ENCODE measurements at regions not wholly inside any gene's neighbourhood (a gene's known extent, or its start where the extent isn't known, plus 50 kb on each side); places are given as distances from the start of the nearest gene placed in this dataset.

GRCh38 chr11:15742626-15743519 lies 613.5 kb downstream of the SOX6 start:
- DNase-seq: peak; percentile 18

GRCh38 chr11:15744693-15745092 lies 611.7 kb downstream of the SOX6 start:
- DNase-seq: no peak

GRCh38 chr11:15745266-15745665 lies 611.1 kb downstream of the SOX6 start:
- peak; percentile 4 for DNase-seq

- no peak for DNase-seq
These were observed 608.7 kb downstream of the SOX6 start for GRCh38 chr11:15747671-15748070.

GRCh38 chr11:15748132-15748531 lies 608.2 kb downstream of the SOX6 start:
- no peak for DNase-seq

- no peak for DNase-seq
These were observed 607.6 kb downstream of the SOX6 start for GRCh38 chr11:15748741-15749140.

- no peak for DNase-seq
These were observed 605.6 kb downstream of the SOX6 start for GRCh38 chr11:15750535-15751308.

- no peak for DNase-seq
These were observed 602.1 kb downstream of the SOX6 start for GRCh38 chr11:15754221-15754620.

- no peak for DNase-seq
These were observed 599.2 kb downstream of the SOX6 start for GRCh38 chr11:15757048-15757698.

- DNase-seq: no peak
These were observed 597.4 kb downstream of the SOX6 start for GRCh38 chr11:15758857-15759465.

- no peak for DNase-seq
These were observed 595.1 kb downstream of the SOX6 start for GRCh38 chr11:15761235-15761634.

- no peak for DNase-seq
These were observed 592.0 kb downstream of the SOX6 start for GRCh38 chr11:15764326-15764725.

- DNase-seq: no peak
These were observed 591.4 kb downstream of the SOX6 start for GRCh38 chr11:15764948-15765347.

GRCh38 chr11:15765530-15765929 lies 590.8 kb downstream of the SOX6 start:
- no peak for DNase-seq

GRCh38 chr11:15768321-15768720 lies 588.0 kb downstream of the SOX6 start:
- DNase-seq: no peak

- no peak for DNase-seq
These were observed 587.1 kb downstream of the SOX6 start for GRCh38 chr11:15769203-15769602.

- peak; percentile 39 for DNase-seq
These were observed 585.4 kb downstream of the SOX6 start for GRCh38 chr11:15770798-15771414.

- DNase-seq: no peak
These were observed 583.8 kb downstream of the SOX6 start for GRCh38 chr11:15772547-15772946.

GRCh38 chr11:15772981-15773380 lies 583.4 kb downstream of the SOX6 start:
- DNase-seq: no peak

- DNase-seq: no peak
These were observed 582.6 kb downstream of the SOX6 start for GRCh38 chr11:15773476-15774387.

- DNase-seq: no peak
These were observed 581.9 kb downstream of the SOX6 start for GRCh38 chr11:15774388-15774939.
